GM19025 (cell line): ENCODE measurements at regions not wholly inside any gene's neighbourhood (a gene's known extent, or its start where the extent isn't known, plus 50 kb on each side); places are given as distances from the start of the nearest gene placed in this dataset.
"Not testable (repeated sequence)": the region's sequence is repeated elsewhere in the genome, so short reads cannot be mapped to it uniquely, and the experiment has no call there.

ENCODE experiments used
- ATAC-seq: cut with Tn5 transposase; IDR thresholded peaks from one replicate; pipeline ENCODE4 v1.9.1; 2021; ENCODE audit warnings: mild to moderate bottlenecking, low read depth, moderate library complexity; ENCODE audit not compliant: unreplicated experiment

DNA sequence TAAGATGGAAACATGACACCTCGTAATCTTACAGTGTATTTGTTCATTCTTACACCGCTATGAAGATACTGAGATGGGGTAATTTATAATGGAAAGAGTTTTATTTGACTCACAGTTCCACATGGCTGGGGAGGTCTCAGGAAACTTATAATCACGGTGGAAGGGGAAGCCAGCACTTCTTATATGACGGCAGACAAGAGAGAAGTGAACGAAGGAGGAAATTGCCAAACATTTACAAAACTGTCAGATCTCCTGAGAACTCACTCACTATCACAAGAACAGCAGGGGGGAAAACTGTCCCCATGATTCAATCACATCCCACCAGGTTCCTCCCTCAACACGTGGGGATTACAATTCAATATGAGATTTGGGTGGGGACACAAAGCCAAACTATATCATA, 282.3 kb downstream of the HGF start:
- ATAC-seq, result no peak

- no peak for ATAC-seq
These were observed 285.6 kb downstream of the HGF start for GRCh38 chr7:81484261-81484660.

DNA sequence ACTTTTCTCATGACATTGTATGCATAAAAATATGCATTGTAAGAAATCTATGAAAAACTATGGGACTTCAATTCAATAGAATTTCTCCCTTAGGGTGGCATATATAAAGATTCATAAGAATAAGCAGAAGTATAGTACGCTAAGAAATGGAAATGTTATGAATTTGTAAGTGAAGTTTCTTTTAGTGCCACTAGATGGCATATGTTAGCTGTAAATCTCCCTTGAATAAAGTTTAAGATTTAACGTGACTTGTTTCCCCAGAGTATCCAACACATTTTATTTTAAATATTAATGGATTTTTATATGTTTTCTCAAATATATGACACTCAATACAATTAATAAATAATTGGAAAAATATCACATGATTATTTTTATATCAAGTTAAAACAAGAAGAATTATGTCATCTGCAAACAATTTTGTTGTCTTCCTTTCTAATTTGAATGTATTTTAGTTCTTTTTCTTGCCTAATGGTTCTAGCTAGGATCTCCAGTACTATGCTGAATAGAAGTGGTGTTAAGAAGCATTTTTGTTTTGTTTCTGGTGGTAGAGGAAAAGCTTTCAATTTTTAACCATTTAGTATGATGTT, 287.2 kb downstream of the HGF start:
- ATAC-seq, result no peak

GRCh38 chr7:81478664-81479063, 291.2 kb downstream of the HGF start:
- ATAC-seq, result no peak

DNA sequence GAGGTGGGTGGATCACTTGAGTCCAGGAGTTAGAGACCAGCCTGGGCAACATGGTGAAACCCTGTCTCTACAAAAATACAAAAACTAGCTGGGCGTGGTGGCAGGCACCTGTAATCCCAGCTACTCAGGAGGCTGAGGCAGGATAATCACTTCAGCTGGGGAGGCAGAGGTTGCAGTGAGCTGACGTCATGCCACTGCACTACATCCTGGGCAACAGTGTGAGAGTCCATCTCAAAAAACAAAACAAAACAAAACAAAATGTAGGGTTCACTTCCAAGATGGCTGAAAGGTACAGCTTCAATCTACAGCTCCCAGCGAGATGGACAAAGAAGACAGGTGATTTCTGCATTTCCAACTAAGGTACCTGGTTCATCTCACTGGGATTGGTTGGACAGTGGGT, 291.6 kb downstream of the HGF start:
- ATAC-seq, result not testable (repeated sequence)

DNA sequence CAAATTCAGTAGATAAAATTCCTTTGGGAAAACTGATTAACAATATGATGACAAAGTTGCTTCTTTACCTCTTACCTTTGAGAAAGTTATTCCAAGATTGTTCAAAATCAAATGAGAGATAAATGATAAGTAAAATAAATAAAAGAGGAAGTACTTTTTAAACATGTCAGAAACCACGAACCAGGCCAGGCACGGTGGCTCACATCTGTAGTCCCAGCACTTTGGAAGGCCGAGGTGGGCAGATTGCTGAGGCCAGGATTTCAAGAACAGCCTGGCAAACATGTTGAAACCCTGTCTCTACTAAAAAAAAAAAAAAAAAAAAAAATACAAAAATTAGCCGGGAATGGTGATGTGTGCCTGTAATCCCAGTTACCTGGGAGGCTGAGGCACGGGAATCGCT, 296.6 kb downstream of the HGF start:
- ATAC-seq, result no peak

- ATAC-seq, result no peak
These were observed 299.0 kb downstream of the HGF start for GRCh38 chr7:81470724-81471379.

DNA sequence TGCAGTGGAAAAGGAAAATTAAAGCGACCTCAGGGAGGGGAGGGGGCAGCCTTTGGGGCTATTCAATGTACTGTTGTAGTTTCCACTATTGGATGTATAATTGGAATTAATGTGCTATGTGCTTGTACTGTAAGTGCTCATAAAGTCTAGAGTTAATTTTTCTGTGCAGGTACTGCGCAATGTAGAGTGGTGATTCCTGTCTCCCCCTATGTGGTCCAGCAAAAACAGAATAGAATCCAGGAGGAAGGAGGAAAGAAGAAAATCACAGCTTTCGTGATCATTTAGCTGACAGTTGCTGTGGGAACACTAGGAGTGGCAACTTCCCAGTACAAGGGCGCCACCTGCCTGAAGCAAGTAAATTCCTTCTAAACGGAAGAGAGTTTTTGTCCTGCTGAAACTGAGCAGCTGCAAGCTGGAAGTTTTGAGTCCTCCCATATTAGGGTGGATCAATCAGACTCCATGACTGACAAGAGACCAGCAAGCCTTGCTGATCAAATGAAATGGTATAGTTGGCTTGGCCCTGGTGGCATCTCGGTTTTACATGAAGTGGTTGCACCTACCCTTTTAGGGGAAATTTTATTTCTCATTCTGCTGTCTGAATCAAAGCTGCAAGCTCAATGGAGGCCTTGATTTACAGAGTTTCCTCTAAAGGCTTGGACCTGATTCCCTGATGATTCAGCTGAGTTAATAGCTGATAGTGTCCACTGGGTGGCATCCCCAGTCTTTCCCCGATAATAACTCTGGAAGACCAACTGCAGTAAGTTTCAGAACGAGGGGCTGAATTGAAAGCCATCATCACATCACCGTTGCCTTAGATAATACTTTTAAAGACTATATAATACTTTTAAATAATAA, 299.8 kb downstream of the HGF start:
- ATAC-seq, result no peak

DNA sequence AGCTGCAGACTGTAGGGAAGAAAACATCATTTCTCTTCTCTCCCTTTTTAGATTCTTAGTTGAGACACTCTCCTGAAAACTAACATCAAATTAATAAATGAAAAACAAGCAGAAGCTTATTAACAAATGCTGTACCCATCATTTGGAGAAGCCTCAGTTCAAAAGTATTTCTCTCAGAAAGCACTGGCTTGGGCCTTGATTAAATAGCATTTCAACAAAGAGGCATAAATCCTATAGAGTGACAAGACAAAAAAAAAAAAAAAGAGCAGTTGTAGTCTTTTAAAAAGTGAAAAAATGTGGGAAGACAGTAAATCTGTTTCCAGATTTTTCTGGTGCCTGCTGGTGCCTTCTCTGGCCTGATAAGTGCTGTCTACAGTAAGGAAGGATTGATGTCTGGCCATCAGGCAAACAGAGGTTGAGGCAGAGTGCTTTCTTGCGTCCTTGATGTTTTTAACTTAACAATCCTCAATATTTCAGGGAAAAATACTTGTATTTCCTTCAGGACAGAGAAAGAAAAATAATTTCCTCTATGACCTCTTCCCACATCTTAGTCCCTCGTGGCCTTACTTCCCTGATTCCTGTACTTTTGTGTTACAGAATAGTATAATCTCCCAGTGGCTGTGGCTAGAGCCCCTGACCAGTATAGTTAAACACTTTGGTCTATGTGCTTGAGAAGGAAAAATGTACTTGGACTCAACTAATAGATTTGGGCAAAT, 300.5 kb downstream of the HGF start:
- no peak for ATAC-seq

GRCh38 chr7:81468526-81468925, 301.3 kb downstream of the HGF start:
- ATAC-seq, result no peak

DNA sequence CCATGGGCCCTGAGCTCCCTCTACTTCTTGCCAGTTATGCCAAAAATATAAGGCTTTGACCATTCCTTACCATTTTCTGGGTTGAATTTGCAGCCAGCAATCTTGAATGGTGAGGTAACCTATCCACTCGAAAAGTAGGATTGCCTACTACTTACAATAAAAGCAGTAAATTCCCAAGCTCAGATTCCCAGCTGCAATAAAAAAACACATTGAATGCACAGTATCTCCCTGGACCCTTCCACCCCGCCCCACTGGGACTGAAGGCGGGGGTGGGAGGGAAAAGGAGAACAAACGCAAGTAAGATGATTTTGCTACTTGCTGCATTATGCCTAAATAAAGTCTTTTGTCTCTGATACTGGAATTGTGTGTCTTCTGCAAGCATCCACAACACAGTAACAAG, 301.9 kb downstream of the HGF start:
- ATAC-seq, result no peak

DNA sequence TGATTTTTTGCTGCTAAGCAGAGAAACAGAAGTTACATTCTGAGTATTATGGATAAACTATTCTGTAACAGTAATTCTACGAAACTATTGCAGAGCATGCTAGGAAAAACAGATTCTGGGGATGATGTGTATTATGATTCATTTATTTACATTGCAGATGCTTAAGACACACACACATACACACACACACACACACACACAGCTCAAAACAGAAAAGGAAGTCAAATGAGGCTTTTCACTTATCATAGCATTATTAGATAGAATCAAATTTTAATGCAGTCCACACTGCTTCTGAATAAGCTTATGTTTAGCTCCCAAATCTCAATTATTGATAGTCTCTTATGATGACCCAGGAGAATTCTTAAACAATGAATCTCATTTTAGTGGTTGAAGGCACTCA, 307.2 kb downstream of the HGF start:
- no peak for ATAC-seq

GRCh38 chr7:81460250-81461045, 309.4 kb downstream of the HGF start:
- no peak for ATAC-seq

DNA sequence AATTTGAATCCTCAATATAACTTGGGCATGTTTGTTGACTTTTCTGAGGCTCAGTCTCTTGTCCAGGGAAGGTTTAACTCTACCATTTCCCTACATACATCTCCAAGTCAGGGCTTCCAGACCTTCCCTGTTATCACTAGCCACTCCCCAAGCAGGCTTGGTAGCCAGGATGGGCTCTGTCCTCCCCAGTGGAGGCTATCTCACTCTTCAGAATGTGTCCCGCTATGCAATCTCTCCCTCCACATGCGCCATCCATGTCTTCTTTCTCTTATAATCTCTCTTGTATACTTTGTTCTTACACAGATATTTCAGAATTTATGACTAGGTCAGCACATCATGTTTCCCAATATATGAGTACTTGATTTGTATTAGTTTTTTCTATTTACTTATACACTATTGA, 310.4 kb downstream of the HGF start:
- ATAC-seq, result no peak

GRCh38 chr7:81457852-81458522, 311.9 kb downstream of the HGF start:
- no peak for ATAC-seq

DNA sequence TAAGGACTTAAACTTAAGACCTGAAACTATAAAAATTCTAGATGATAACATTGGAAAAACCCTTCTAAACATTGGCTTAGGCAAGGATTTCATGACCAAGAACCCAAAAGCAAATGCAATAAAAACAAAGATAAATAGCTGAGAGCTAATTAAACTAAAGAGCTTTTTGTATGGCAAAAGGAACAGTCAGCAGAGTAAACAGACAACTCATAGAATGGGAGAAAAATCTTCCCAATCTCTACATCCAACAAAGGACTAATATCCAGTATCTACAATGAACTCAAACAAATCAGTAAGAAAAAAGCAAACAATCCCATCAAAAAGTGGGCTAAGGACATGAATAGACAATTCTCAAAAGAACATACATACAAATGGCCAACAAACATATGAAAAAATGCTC, 316.1 kb downstream of the HGF start:
- ATAC-seq, result not testable (repeated sequence)

- no peak for ATAC-seq
These were observed 320.7 kb downstream of the HGF start for GRCh38 chr7:81449105-81449504.

- no peak for ATAC-seq
These were observed 322.4 kb downstream of the HGF start for GRCh38 chr7:81447351-81447952.

DNA sequence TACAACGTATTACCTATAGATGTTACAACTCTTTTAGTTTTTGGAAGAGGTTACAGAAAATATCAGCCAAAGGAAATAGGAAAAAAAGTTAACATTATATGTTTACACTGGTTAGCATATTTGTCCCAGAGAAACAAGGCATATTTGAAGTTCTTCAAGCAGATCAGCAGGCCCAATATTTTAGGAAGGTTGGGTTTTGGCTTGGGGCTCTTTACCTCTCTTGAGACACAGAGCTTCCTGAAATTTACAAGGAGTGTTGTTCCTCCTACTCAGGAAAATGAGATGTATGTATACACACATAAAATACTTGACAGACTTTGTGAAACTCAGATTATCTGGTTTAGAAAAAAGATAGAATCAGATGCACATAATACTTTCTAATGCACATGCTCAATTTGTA, 323.6 kb downstream of the HGF start:
- no peak for ATAC-seq
